ENCODE measurements at regions not wholly inside any gene's neighbourhood (a gene's known extent, or its start where the extent isn't known, plus 50 kb on each side); places are given as distances from the start of the nearest gene placed in this dataset.

- H3K27me3 ChIP-seq (replicated peaks; ENCODE audit: insufficient read depth) = no peaks in the 10 kb centered on the region
- H3K4me1 ChIP-seq (replicated peaks) = no peaks in the 10 kb centered on the region
- intact Hi-C loops (cut with DNase I) = no loop called here
- WGBS = 77% methylated on average over 2 of the region's 2 CpGs
- no peak overlapping the region for H3K27ac ChIP-seq
- TF ChIP-seq POLR2A (IDR thresholded peaks at IDR 0.05) = no peak
- TF ChIP-seq CTCF (IDR thresholded peaks at IDR 0.05) = no peak
- TF ChIP-seq POLR2AphosphoS5 (IDR thresholded peaks at IDR 0.05) = no peak
- H3K36me3 ChIP-seq = no peaks in the 10 kb centered on the region
- H3K4me3 ChIP-seq = no peak overlapping the region
- H3K9me3 ChIP-seq = no peaks in the 10 kb centered on the region
- no peak for DNase-seq (ENCODE audit: low spot score)
These were observed 187.1 kb upstream of the STT3B start for GRCh38 chr3:31345581-31345980.

GRCh38 chr3:31346542-31346979, 186.2 kb upstream of the STT3B start:
- Histone ChIP-seq H3K4me3 (no peak overlapping the region), H3K36me3 (no peaks in the 10 kb centered on the region), H3K4me1 (replicated peaks) (no peaks in the 10 kb centered on the region), H3K27ac (no peak overlapping the region), H3K27me3 (replicated peaks; ENCODE audit: insufficient read depth) (no peaks in the 10 kb centered on the region), H3K9me3 (no peaks in the 10 kb centered on the region)
- DNase-seq (ENCODE audit: low spot score) = no peak
- intact Hi-C loops (cut with DNase I) = no loop called here
- TF ChIP-seq POLR2A (IDR thresholded peaks at IDR 0.05) (no peak), POLR2AphosphoS5 (IDR thresholded peaks at IDR 0.05) (no peak), CTCF (IDR thresholded peaks at IDR 0.05) (no peak)
- 91% methylated on average over 5 of the region's 5 CpGs for WGBS

- no peaks in the 10 kb centered on the region for H3K36me3 ChIP-seq
- no peaks in the 10 kb centered on the region for H3K27me3 ChIP-seq (replicated peaks; ENCODE audit: insufficient read depth)
- no peaks in the 10 kb centered on the region for H3K4me1 ChIP-seq (replicated peaks)
- 45% methylated on average over 1 of the region's 1 CpG for WGBS
- TF ChIP-seq POLR2A (IDR thresholded peaks at IDR 0.05) (no peak), CTCF (IDR thresholded peaks at IDR 0.05) (no peak), POLR2AphosphoS5 (IDR thresholded peaks at IDR 0.05) (no peak)
- H3K27ac ChIP-seq = no peak overlapping the region
- H3K4me3 ChIP-seq = no peak overlapping the region
- no peak for DNase-seq (ENCODE audit: low spot score)
- intact Hi-C loops (cut with DNase I) = no loop called here
- no peaks in the 10 kb centered on the region for H3K9me3 ChIP-seq
These were observed 183.6 kb upstream of the STT3B start for GRCh38 chr3:31349001-31349748.

GRCh38 chr3:31350307-31350706, 182.4 kb upstream of the STT3B start:
- H3K27me3 ChIP-seq (replicated peaks; ENCODE audit: insufficient read depth) = no peaks in the 10 kb centered on the region
- no peak for DNase-seq (ENCODE audit: low spot score)
- no peaks in the 10 kb centered on the region for H3K36me3 ChIP-seq
- TF ChIP-seq POLR2AphosphoS5 (IDR thresholded peaks at IDR 0.05) (no peak), POLR2A (IDR thresholded peaks at IDR 0.05) (no peak), CTCF (IDR thresholded peaks at IDR 0.05) (no peak)
- H3K9me3 ChIP-seq = no peaks in the 10 kb centered on the region
- H3K27ac ChIP-seq = no peak overlapping the region
- WGBS = 77% methylated on average over 2 of the region's 2 CpGs
- intact Hi-C loops (cut with DNase I) = no loop called here
- no peak overlapping the region for H3K4me3 ChIP-seq
- H3K4me1 ChIP-seq (replicated peaks) = no peaks in the 10 kb centered on the region

- TF ChIP-seq CTCF (IDR thresholded peaks at IDR 0.05) (no peak), POLR2A (IDR thresholded peaks at IDR 0.05) (no peak), POLR2AphosphoS5 (IDR thresholded peaks at IDR 0.05) (no peak)
- no peaks in the 10 kb centered on the region for H3K27me3 ChIP-seq (replicated peaks; ENCODE audit: insufficient read depth)
- no peaks in the 10 kb centered on the region for H3K36me3 ChIP-seq
- no peak overlapping the region for H3K27ac ChIP-seq
- H3K9me3 ChIP-seq = no peaks in the 10 kb centered on the region
- no peak overlapping the region for H3K4me3 ChIP-seq
- DNase-seq (ENCODE audit: low spot score) = no peak
- intact Hi-C loops (cut with DNase I) = no loop called here
- no peaks in the 10 kb centered on the region for H3K4me1 ChIP-seq (replicated peaks)
These were observed 180.4 kb upstream of the STT3B start for GRCh38 chr3:31352331-31352730.

Data from prostate gland (tissue), 2 donors.